ENCODE measurements at regions not wholly inside any gene's neighbourhood (a gene's known extent, or its start where the extent isn't known, plus 50 kb on each side); places are given as distances from the start of the nearest gene placed in this dataset.

DNA sequence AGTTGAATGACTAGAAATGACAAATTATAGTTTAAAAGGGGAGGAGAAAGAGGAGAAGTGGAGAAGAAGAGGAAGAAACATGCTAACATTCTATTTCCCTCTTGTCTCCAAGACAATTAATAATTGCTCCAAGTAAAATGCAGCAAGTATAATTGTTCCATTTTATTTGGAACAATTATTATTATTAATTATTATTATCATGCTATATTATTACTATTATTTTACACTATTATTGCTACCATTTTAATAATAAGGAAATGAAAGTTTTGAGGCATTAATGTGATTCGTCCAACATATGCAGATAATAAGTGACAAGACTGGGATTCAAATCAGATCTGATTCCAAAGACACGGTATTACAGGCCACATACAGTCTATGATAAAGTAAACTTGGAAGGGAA, 293.6 kb upstream of the ZC3H12C start:
- Histone ChIP-seq H3K27me3 (ENCODE audit: control insufficient read depth, insufficient read depth, low read length) (no peaks in the 10 kb centered on the region), H3K36me3 (ENCODE audit: control insufficient read depth, insufficient read depth, low read length) (no peaks in the 10 kb centered on the region), H3K27ac (ENCODE audit: low read length) (no peak overlapping the region), H3K4me3 (ENCODE audit: low read depth in 2 of 2, low read length in 2 of 2) (no peak overlapping the region), H3K9me3 (ENCODE audit: control insufficient read depth, insufficient read depth, low read depth, low read length) (no peaks in the 10 kb centered on the region), H3K4me1 (ENCODE audit: control insufficient read depth, insufficient read depth, low read length) (no peaks in the 10 kb centered on the region)
- no peak for TF ChIP-seq POLR2AphosphoS5 (IDR thresholded peaks at IDR 0.05; ENCODE audit: low read depth, low read length)
- no TSS peak for BruUV-seq (replicated peaks)
- ATAC-seq (no peak), DNase-seq (ENCODE audit: low read depth, low spot score) (no peak)
- CTCF ChIA-PET = no interaction called here
- intact Hi-C loops (cut with micrococcal nuclease; ENCODE audit: unreplicated experiment) (no loop called here), in situ Hi-C loops (cut with HindIII; ENCODE audit: low pct_unique_long_range_greater_than_20kb, low sequenced_read_pairs) (no loop called here)
- POLR2A ChIA-PET = no interaction called here

DNA sequence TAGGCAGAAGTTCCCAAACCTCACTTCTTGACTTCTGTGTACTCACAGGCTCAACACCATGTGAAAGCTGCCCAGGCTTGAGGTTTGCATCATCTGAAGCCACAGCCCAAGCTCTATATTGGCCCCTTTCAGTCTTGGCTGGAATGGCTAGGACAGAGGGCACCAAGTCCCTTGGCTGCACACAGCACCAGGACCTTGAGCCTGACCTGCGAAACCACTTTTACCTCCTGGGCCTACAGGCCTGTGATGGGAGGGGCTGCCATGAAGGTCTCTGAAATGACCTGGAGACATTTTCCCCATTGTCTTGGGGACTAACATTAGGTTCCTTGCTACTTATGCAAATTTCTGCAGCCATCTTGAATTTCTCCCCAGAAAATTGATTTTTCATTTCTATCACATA, 288.3 kb upstream of the ZC3H12C start:
- no peaks in the 10 kb centered on the region for H3K4me1 ChIP-seq (ENCODE audit: control insufficient read depth, insufficient read depth, low read length)
- H3K9me3 ChIP-seq (ENCODE audit: control insufficient read depth, insufficient read depth, low read depth, low read length) = no peaks in the 10 kb centered on the region
- no peaks in the 10 kb centered on the region for H3K36me3 ChIP-seq (ENCODE audit: control insufficient read depth, insufficient read depth, low read length)
- in situ Hi-C loops (cut with HindIII; ENCODE audit: low pct_unique_long_range_greater_than_20kb, low sequenced_read_pairs) = no loop called here
- H3K4me3 ChIP-seq (ENCODE audit: low read depth in 2 of 2, low read length in 2 of 2) = no peak overlapping the region
- H3K27ac ChIP-seq (ENCODE audit: low read length) = no peak overlapping the region
- no peaks in the 10 kb centered on the region for H3K27me3 ChIP-seq (ENCODE audit: control insufficient read depth, insufficient read depth, low read length)
- ChIA-PET POLR2A (no interaction called here), CTCF (no interaction called here)
- DNase-seq (ENCODE audit: low read depth, low spot score) (no peak), ATAC-seq (no peak)
- no TSS peak for BruUV-seq (replicated peaks)
- TF ChIP-seq REST (IDR thresholded peaks at IDR 0.05; ENCODE audit: insufficient read depth in 1 of 2, low read depth in 2 of 2, low read length in 1 of 2) (no peak), TCF7L2 (IDR thresholded peaks at IDR 0.05; ENCODE audit: low read depth, low read length) (no peak), SIN3A (IDR thresholded peaks at IDR 0.05; ENCODE audit: borderline replicate concordance, insufficient read depth, low read depth, low read length) (no peak), POLR2AphosphoS5 (IDR thresholded peaks at IDR 0.05; ENCODE audit: low read depth, low read length) (no peak)
- TF ChIP-seq, protein P1, sequence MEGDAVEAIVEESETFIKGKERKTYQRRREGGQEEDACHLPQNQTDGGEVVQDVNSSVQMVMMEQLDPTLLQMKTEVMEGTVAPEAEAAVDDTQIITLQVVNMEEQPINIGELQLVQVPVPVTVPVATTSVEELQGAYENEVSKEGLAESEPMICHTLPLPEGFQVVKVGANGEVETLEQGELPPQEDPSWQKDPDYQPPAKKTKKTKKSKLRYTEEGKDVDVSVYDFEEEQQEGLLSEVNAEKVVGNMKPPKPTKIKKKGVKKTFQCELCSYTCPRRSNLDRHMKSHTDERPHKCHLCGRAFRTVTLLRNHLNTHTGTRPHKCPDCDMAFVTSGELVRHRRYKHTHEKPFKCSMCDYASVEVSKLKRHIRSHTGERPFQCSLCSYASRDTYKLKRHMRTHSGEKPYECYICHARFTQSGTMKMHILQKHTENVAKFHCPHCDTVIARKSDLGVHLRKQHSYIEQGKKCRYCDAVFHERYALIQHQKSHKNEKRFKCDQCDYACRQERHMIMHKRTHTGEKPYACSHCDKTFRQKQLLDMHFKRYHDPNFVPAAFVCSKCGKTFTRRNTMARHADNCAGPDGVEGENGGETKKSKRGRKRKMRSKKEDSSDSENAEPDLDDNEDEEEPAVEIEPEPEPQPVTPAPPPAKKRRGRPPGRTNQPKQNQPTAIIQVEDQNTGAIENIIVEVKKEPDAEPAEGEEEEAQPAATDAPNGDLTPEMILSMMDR (IDR thresholded peaks at IDR 0.05) = no peak
- intact Hi-C loops (cut with micrococcal nuclease; ENCODE audit: unreplicated experiment) = no loop called here

- POLR2A ChIA-PET = no interaction called here
- in situ Hi-C loops (cut with HindIII; ENCODE audit: low pct_unique_long_range_greater_than_20kb, low sequenced_read_pairs) (no loop called here), intact Hi-C loops (cut with micrococcal nuclease; ENCODE audit: unreplicated experiment) (no loop called here)
- no peak for TF ChIP-seq SIN3A (IDR thresholded peaks at IDR 0.05; ENCODE audit: borderline replicate concordance, insufficient read depth, low read depth, low read length)
- no peak for TF ChIP-seq POLR2AphosphoS5 (IDR thresholded peaks at IDR 0.05; ENCODE audit: low read depth, low read length)
- TF ChIP-seq TCF7L2 (IDR thresholded peaks at IDR 0.05; ENCODE audit: low read depth, low read length) = no peak
- no peak for TF ChIP-seq REST (IDR thresholded peaks at IDR 0.05; ENCODE audit: insufficient read depth in 1 of 2, low read depth in 2 of 2, low read length in 1 of 2)
- TF ChIP-seq, protein P1 (IDR thresholded peaks at IDR 0.05) = no peak
- H3K9me3 ChIP-seq (ENCODE audit: control insufficient read depth, insufficient read depth, low read depth, low read length) = no peaks in the 10 kb centered on the region
- no TSS peak for BruUV-seq (replicated peaks)
- ATAC-seq (no peak), DNase-seq (ENCODE audit: low read depth, low spot score) (no peak)
- CTCF ChIA-PET = no interaction called here
- H3K36me3 ChIP-seq (ENCODE audit: control insufficient read depth, insufficient read depth, low read length) = no peaks in the 10 kb centered on the region
- no peaks in the 10 kb centered on the region for H3K27me3 ChIP-seq (ENCODE audit: control insufficient read depth, insufficient read depth, low read length)
- H3K27ac ChIP-seq (ENCODE audit: low read length) = no peak overlapping the region
- H3K4me3 ChIP-seq (ENCODE audit: low read depth in 2 of 2, low read length in 2 of 2) = no peak overlapping the region
- H3K4me1 ChIP-seq (ENCODE audit: control insufficient read depth, insufficient read depth, low read length) = no peaks in the 10 kb centered on the region
These were observed 287.0 kb upstream of the ZC3H12C start for GRCh38 chr11:109806205-109806604.

Measured in Panc1 (cell line).